ENCODE measurements at regions not wholly inside any gene's neighbourhood (a gene's known extent, or its start where the extent isn't known, plus 50 kb on each side); places are given as distances from the start of the nearest gene placed in this dataset.

DNA sequence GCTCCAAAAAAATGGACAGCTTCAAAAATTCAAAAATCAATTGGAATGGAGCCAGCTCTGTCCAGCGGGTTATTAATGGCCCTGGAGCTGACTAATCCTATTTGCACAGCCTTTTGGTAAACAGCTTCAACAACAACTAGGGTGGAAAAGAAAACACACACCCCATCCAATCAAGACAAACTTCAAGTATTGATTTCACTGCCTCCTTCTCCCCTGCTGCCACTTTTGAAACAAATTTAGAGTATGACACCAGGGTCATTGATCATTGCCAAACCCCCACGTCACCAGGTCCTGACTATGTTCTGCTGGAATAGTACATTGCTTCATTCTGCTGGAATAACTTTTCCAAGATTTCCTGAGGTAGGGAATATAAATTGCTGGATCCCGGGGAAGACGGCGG, 56.8 kb upstream of the GTF3A start:
- DNase-seq (ENCODE audit: low read depth, low spot score) = no peak

DNA sequence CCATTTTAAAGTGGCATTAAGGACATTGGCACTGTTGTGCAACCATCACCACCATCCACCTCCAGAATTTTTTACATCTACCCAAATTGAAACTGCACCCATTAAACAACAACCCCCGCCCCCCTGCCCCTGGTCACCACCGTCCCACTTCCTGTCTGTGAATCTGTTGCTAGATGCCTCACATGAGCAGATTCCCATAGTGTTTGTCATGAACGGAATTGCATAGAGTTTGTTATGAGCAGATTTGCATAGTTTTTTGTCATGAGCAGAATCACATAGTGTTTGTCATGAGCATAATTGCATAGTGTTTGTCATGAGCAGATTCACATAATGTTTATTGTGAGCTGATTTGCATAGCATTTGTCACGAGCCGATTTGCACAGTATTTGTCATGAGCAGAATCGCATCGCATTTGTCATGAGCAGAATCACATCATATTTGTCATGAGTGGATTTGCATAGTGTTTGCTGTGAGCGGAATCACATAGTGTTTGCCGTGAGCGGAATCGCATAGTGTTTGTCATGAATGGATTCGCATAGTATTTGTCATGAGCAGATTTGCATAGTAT, 54.0 kb upstream of the GTF3A start:
- no peak for DNase-seq (ENCODE audit: low read depth, low spot score)

DNA sequence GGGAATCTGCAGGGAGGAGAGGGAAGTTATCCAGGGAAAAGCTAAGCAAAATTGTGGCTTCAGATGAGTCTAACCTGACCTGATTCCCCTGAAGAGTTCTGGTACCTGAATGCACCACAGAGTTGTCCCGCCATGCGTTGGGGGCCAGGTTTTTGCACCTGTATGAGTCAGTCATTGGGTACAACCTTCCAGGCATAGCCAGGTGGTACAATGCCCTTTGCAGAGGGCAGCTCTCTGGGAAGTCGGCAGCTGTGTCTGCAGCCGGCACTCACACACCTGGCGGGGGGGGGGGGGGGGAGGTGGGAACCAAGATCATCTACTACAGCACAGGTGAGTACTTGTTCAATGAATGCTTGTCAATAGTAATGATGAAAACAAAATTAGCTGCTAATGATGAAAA, 52.5 kb upstream of the GTF3A start:
- no peak for DNase-seq (ENCODE audit: low read depth, low spot score)

DNA sequence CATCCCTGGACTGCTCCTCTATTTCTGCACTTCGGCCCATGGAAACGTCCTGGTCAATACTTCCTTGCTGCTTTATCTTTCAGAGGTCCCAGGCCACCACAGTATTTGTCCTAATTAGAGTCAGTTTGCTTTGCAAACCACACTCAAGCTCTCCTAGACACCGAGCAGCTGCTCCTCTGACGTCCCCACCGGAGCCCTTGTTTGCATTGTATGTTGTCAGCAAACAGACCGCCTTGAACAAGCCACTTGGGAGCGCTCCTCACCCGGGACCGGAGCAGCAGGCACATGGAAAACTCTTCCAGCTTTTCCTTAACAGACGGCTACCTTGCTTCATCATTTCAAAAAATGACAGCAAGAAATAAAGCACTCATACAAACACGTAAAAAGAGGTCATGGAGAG, 51.5 kb upstream of the GTF3A start:
- no peak for DNase-seq (ENCODE audit: low read depth, low spot score)

DNA sequence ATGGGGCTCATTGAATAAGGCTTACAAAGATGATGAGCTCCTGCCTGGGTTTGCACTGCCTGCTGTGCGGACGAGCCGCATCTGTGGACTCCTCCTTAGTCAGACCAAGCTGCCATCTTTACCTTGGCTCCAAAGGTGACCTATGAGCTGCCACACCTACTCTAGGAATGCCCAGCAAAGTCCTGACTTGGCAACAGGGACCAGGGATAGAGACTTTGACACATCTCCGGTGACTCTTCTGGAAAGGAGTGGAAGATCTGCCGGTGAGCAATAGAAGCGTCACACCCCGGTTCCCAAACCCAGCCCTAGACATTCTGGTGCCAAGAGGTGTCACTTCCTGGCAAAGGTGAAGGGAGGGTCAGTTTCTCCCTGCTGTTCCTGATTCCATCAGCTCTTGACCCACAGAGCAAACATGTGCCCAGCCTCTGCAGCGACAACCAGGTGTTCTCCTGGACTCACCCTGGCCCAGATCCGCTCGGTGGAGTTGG, 50.2 kb upstream of the GTF3A start:
- DNase-seq (ENCODE audit: low read depth, low spot score) = no peak
